PFSK-1 (cell line): ENCODE measurements at regions not wholly inside any gene's neighbourhood (a gene's known extent, or its start where the extent isn't known, plus 50 kb on each side); places are given as distances from the start of the nearest gene placed in this dataset.

Source experiments
- FOXP2 ChIP-seq: optimal IDR thresholded peaks from 2 replicates; pipeline ENCODE3; 2011; ENCODE audit warnings: borderline replicate concordance, control low read depth, inconsistent platforms; ENCODE audit not compliant: insufficient read depth; ENCODE audit errors: extremely low read length, extremely low read depth
- POLR2AphosphoS5 ChIP-seq: IDR thresholded peaks from 2 replicates; pipeline ENCODE4 v1.6.1; 2012; ENCODE audit warnings: low read depth, mild to moderate bottlenecking, control low read depth, low read length, moderate library complexity
- REST ChIP-seq, 2 experiments: IDR thresholded peaks; 2 replicates each; pipeline versions ENCODE4 v1.6.1 to v1.8.0; 2011 to 2012; ENCODE audit warnings: low read depth in 2 of 2, low read length in 2 of 2, control low read depth in 1 of 2, inconsistent platforms in 1 of 2, mild to moderate bottlenecking in 1 of 2, moderate library complexity in 1 of 2; ENCODE audit not compliant: insufficient read depth in 1 of 2
- SIN3A ChIP-seq: IDR thresholded peaks from 2 replicates; pipeline ENCODE4 v1.6.1; 2012; ENCODE audit warnings: mild to moderate bottlenecking, low read length, moderate library complexity, borderline replicate concordance; ENCODE audit not compliant: insufficient read depth
- TAF1 ChIP-seq: IDR thresholded peaks from 2 replicates; pipeline ENCODE4 v1.6.1; 2012; ENCODE audit warnings: low read length, control low read depth, borderline replicate concordance; ENCODE audit not compliant: insufficient read depth

DNA sequence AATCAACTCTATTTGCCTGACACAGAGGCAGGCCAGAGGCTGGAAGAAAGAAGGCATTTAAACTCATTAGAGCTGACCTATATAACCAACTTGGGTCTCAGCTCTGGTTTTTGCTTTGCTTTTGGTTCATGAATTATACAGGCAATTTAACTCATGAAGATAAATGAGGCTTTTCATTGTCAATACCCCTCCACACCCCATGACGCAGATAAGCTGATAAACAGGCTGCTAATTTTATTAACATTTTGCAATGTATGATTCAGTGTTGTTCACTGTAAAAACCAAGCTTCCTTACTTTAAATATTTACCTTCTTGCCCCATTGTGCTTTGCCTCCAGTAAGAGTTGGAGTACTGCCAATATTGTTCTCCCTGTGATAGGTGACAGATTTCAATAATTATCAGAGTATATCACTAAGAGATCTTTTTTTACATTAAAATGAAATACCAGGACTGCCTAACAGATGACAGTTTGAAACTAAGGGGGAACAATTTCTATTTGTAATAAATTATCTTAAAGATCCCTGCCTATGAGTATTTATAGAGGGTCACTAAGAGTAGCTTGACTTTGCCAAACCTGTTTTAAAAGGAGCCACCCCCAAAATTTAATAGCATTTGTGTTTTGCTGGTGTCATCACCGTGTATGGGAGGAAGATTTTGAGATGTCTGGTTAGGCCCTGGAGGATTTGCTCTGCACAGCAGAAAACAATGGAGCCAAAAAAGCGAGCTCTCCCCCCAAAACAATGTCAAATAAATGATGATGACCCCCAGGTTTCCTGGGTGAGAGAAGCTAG, 472.7 kb upstream of the NBEA start:
- no peak for TF ChIP-seq TAF1
- TF ChIP-seq POLR2AphosphoS5, result no peak
- TF ChIP-seq FOXP2, result no peak

- no peak for TF ChIP-seq POLR2AphosphoS5
- TF ChIP-seq SIN3A, result no peak
Observed at GRCh38 chr13:34474187-34474868, 467.7 kb upstream of the NBEA start.

DNA sequence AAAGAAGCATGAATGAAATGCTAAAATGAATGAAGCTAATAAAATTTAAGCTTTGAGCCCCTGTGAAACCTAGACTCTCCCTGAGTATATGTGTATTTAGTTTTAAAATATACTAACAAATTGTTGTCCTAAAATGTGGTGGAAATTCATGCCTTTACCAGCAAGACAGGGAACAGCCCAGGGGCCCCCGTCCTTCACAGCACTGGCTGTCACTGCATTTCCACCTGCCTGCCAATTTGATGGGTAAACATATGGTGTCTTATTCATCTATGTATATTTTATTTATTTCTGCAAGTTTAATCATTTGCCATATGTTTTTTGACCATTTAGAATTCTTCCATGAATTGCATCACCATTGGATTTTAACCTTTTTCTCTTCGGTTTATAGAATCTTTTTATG, 463.7 kb upstream of the NBEA start:
- TF ChIP-seq SIN3A (no peak), POLR2AphosphoS5 (no peak), FOXP2 (no peak), REST (IDR thresholded peaks at IDR 0.05; ENCODE audit: insufficient read depth in 1 of 2, low read depth in 2 of 2, low read length in 2 of 2) (no peak), TAF1 (no peak)

DNA sequence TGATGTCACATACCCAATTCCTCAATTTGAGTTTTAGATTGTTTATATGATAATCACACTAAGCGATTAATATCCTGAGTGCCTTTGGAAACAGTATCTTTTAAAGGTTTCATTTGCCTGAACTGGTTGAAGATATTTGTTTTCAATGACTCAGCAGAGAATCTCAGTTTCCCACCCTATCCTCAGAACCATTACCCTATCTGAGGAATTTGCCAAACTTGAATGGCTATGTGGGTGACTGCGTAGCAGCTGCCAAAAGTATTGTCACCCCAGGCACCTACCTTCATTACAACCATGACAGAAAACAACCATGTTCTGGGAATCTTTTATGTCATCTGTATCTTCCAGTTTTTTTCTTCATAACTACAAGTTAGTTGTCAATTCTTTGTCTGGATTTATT, 440.1 kb upstream of the NBEA start:
- TF ChIP-seq TAF1 (no peak), REST (IDR thresholded peaks at IDR 0.05; ENCODE audit: insufficient read depth in 1 of 2, low read depth in 2 of 2, low read length in 2 of 2) (no peak), POLR2AphosphoS5 (no peak), FOXP2 (no peak), SIN3A (no peak)

- no peak for TF ChIP-seq FOXP2
- TF ChIP-seq REST (IDR thresholded peaks at IDR 0.05; ENCODE audit: insufficient read depth in 1 of 2, low read depth in 2 of 2, low read length in 2 of 2), result no peak
- TF ChIP-seq TAF1, result no peak
- TF ChIP-seq SIN3A, result no peak
- TF ChIP-seq POLR2AphosphoS5, result no peak
Observed at GRCh38 chr13:34502621-34503020, 439.4 kb upstream of the NBEA start.

- no peak for TF ChIP-seq SIN3A
- TF ChIP-seq TAF1, result no peak
- TF ChIP-seq REST (IDR thresholded peaks at IDR 0.05; ENCODE audit: insufficient read depth in 1 of 2, low read depth in 2 of 2, low read length in 2 of 2), result no peak
- no peak for TF ChIP-seq POLR2AphosphoS5
Observed at GRCh38 chr13:34506796-34507195, 435.3 kb upstream of the NBEA start.
